ENCODE measurements at regions not wholly inside any gene's neighbourhood (a gene's known extent, or its start where the extent isn't known, plus 50 kb on each side); places are given as distances from the start of the nearest gene placed in this dataset.

- no peaks in the 10 kb centered on the region for H3K4me1 ChIP-seq (replicated peaks)
- no peak overlapping the region for H3K4me3 ChIP-seq
- H3K27ac ChIP-seq: no peak overlapping the region
- DNase-seq (ENCODE audit: low read depth in 1 of 2, low spot score in 2 of 2): no peak
- no peaks in the 10 kb centered on the region for H3K27me3 ChIP-seq (replicated peaks)
- H3K9me3 ChIP-seq (replicated peaks): no peaks in the 10 kb centered on the region
- no peaks in the 10 kb centered on the region for H3K36me3 ChIP-seq
Measured at GRCh38 chr2:65504814-65505697, 72.7 kb upstream of the SPRED2 start.

- no peaks in the 10 kb centered on the region for H3K9me3 ChIP-seq (replicated peaks)
Measured at GRCh38 chr2:65504201-65504600, 71.8 kb upstream of the SPRED2 start.

GRCh38 chr2:65503746-65504145 lies 71.3 kb upstream of the SPRED2 start:
- no peak for DNase-seq (ENCODE audit: low read depth in 1 of 2, low spot score in 2 of 2)
- no peaks in the 10 kb centered on the region for H3K4me1 ChIP-seq (replicated peaks)
- H3K27ac ChIP-seq: no peak overlapping the region
- H3K36me3 ChIP-seq: no peaks in the 10 kb centered on the region
- no peaks in the 10 kb centered on the region for H3K9me3 ChIP-seq (replicated peaks)
- H3K27me3 ChIP-seq (replicated peaks): no peaks in the 10 kb centered on the region
- H3K4me3 ChIP-seq: no peak overlapping the region

More at GRCh38 chr2:65504201-65504600, 71.8 kb upstream of the SPRED2 start:
- H3K4me3 ChIP-seq: no peak overlapping the region
- no peaks in the 10 kb centered on the region for H3K4me1 ChIP-seq (replicated peaks)
- no peaks in the 10 kb centered on the region for H3K36me3 ChIP-seq
- H3K27me3 ChIP-seq (replicated peaks): no peaks in the 10 kb centered on the region
- no peak for DNase-seq (ENCODE audit: low read depth in 1 of 2, low spot score in 2 of 2)
- H3K27ac ChIP-seq: no peak overlapping the region

GRCh38 chr2:65501836-65502235 lies 69.4 kb upstream of the SPRED2 start:
- H3K9me3 ChIP-seq (replicated peaks): no peaks in the 10 kb centered on the region
- H3K4me3 ChIP-seq: no peak overlapping the region
- H3K27me3 ChIP-seq (replicated peaks): no peaks in the 10 kb centered on the region
- H3K36me3 ChIP-seq: no peaks in the 10 kb centered on the region
- DNase-seq (ENCODE audit: low read depth in 1 of 2, low spot score in 2 of 2): no peak
- H3K4me1 ChIP-seq (replicated peaks): no peaks in the 10 kb centered on the region
- H3K27ac ChIP-seq: no peak overlapping the region

- Histone ChIP-seq H3K27ac (no peak overlapping the region), H3K4me1 (replicated peaks) (no peaks in the 10 kb centered on the region), H3K36me3 (no peaks in the 10 kb centered on the region)
Measured at GRCh38 chr2:65501074-65501473, 68.7 kb upstream of the SPRED2 start.

GRCh38 chr2:65500310-65501040 lies 68.1 kb upstream of the SPRED2 start:
- no peak overlapping the region for H3K27ac ChIP-seq
- H3K36me3 ChIP-seq: no peaks in the 10 kb centered on the region
- H3K9me3 ChIP-seq (replicated peaks): no peaks in the 10 kb centered on the region
- no peaks in the 10 kb centered on the region for H3K4me1 ChIP-seq (replicated peaks)
- no peaks in the 10 kb centered on the region for H3K27me3 ChIP-seq (replicated peaks)
- no peak for DNase-seq (ENCODE audit: low read depth in 1 of 2, low spot score in 2 of 2)
- no peak overlapping the region for H3K4me3 ChIP-seq

More at GRCh38 chr2:65501074-65501473, 68.7 kb upstream of the SPRED2 start:
- no peak overlapping the region for H3K4me3 ChIP-seq
- DNase-seq (ENCODE audit: low read depth in 1 of 2, low spot score in 2 of 2): no peak
- no peaks in the 10 kb centered on the region for H3K27me3 ChIP-seq (replicated peaks)
- H3K9me3 ChIP-seq (replicated peaks): no peaks in the 10 kb centered on the region

- no peak overlapping the region for H3K4me3 ChIP-seq
- DNase-seq (ENCODE audit: low read depth in 1 of 2, low spot score in 2 of 2): no peak
Measured at GRCh38 chr2:65499216-65499615, 66.8 kb upstream of the SPRED2 start.

GRCh38 chr2:65498396-65498795 lies 66.0 kb upstream of the SPRED2 start:
- Histone ChIP-seq H3K9me3 (replicated peaks) (no peaks in the 10 kb centered on the region), H3K27me3 (replicated peaks) (no peaks in the 10 kb centered on the region), H3K27ac (no peak overlapping the region), H3K4me1 (replicated peaks) (no peaks in the 10 kb centered on the region), H3K4me3 (no peak overlapping the region), H3K36me3 (no peaks in the 10 kb centered on the region)
- DNase-seq (ENCODE audit: low read depth in 1 of 2, low spot score in 2 of 2): no peak

More at GRCh38 chr2:65499216-65499615, 66.8 kb upstream of the SPRED2 start:
- H3K27ac ChIP-seq: no peak overlapping the region
- no peaks in the 10 kb centered on the region for H3K4me1 ChIP-seq (replicated peaks)
- no peaks in the 10 kb centered on the region for H3K36me3 ChIP-seq
- H3K27me3 ChIP-seq (replicated peaks): no peaks in the 10 kb centered on the region
- no peaks in the 10 kb centered on the region for H3K9me3 ChIP-seq (replicated peaks)

GRCh38 chr2:65495251-65495877 lies 63.0 kb upstream of the SPRED2 start:
- Histone ChIP-seq H3K9me3 (replicated peaks) (no peaks in the 10 kb centered on the region), H3K4me3 (no peak overlapping the region), H3K27me3 (replicated peaks) (no peaks in the 10 kb centered on the region), H3K36me3 (no peaks in the 10 kb centered on the region), H3K4me1 (replicated peaks) (peaks cover 12% of the 10 kb centered on the region), H3K27ac (no peak overlapping the region)
- DNase-seq (ENCODE audit: low read depth in 1 of 2, low spot score in 2 of 2): no peak

GRCh38 chr2:65494078-65494477 lies 61.7 kb upstream of the SPRED2 start:
- H3K9me3 ChIP-seq (replicated peaks): no peaks in the 10 kb centered on the region
- DNase-seq (ENCODE audit: low read depth in 1 of 2, low spot score in 2 of 2): no peak

GRCh38 chr2:65491381-65491905 lies 59.0 kb upstream of the SPRED2 start:
- no peaks in the 10 kb centered on the region for H3K27me3 ChIP-seq (replicated peaks)
- no peak overlapping the region for H3K27ac ChIP-seq
- no peak overlapping the region for H3K4me3 ChIP-seq
- no peaks in the 10 kb centered on the region for H3K9me3 ChIP-seq (replicated peaks)
- peak in 1 of 2 experiments; percentile 61 for DNase-seq (ENCODE audit: low read depth in 1 of 2, low spot score in 2 of 2)
- H3K36me3 ChIP-seq: no peaks in the 10 kb centered on the region
- peaks cover 12% of the 10 kb centered on the region for H3K4me1 ChIP-seq (replicated peaks)

More at GRCh38 chr2:65494078-65494477, 61.7 kb upstream of the SPRED2 start:
- no peak overlapping the region for H3K27ac ChIP-seq
- H3K27me3 ChIP-seq (replicated peaks): no peaks in the 10 kb centered on the region
- no peak overlapping the region for H3K4me3 ChIP-seq
- peaks cover 12% of the 10 kb centered on the region for H3K4me1 ChIP-seq (replicated peaks)
- no peaks in the 10 kb centered on the region for H3K36me3 ChIP-seq

GRCh38 chr2:65490222-65490621 lies 57.8 kb upstream of the SPRED2 start:
- Histone ChIP-seq H3K27ac (no peak overlapping the region), H3K4me3 (no peak overlapping the region), H3K9me3 (replicated peaks) (no peaks in the 10 kb centered on the region), H3K36me3 (no peaks in the 10 kb centered on the region), H3K4me1 (replicated peaks) (peaks cover 12% of the 10 kb centered on the region), H3K27me3 (replicated peaks) (no peaks in the 10 kb centered on the region)
- no peak for DNase-seq (ENCODE audit: low read depth in 1 of 2, low spot score in 2 of 2)

- no peak overlapping the region for H3K4me3 ChIP-seq
- DNase-seq (ENCODE audit: low read depth in 1 of 2, low spot score in 2 of 2): no peak
- H3K9me3 ChIP-seq (replicated peaks): no peaks in the 10 kb centered on the region
- peaks cover 12% of the 10 kb centered on the region for H3K4me1 ChIP-seq (replicated peaks)
- no peaks in the 10 kb centered on the region for H3K27me3 ChIP-seq (replicated peaks)
- no peak overlapping the region for H3K27ac ChIP-seq
- H3K36me3 ChIP-seq: no peaks in the 10 kb centered on the region
Measured at GRCh38 chr2:65489269-65489668, 56.9 kb upstream of the SPRED2 start.

All from SJSA1 (cell line).